HG03103 (cell line): ENCODE measurements at regions not wholly inside any gene's neighbourhood (a gene's known extent, or its start where the extent isn't known, plus 50 kb on each side); places are given as distances from the start of the nearest gene placed in this dataset.
A peak's percentile ranks its signal among the peaks of the same experiment; 100 is the strongest.
"Not testable (repeated sequence)": the region's sequence is repeated elsewhere in the genome, so short reads cannot be mapped to it uniquely, and the experiment has no call there.

Source experiments
- ATAC-seq: cut with Tn5 transposase; IDR thresholded peaks from one replicate; pipeline ENCODE4 v1.9.1; 2021; ENCODE audit warnings: low read depth; ENCODE audit not compliant: unreplicated experiment

DNA sequence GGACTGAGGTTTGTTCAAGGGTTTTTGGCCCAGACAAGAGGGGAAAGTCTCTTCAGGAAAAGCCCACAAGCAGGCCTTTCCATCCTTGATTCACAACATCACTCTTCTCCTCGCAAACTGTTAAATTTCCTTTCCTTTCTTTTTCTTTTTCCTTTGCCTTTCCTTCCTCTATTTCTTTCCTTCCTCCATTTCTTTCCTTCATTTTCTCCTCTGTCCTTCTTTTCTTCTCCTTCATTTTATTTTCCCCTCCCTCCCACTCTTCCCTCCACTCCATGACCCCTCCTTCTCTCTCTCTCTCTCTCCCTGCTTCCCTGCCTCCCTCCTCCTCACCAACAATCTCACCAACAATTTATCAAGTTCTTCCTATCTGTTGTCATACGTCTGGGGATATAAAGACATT lies 89.1 kb downstream of the FAM72B start:
- ATAC-seq, result not testable (repeated sequence)

DNA sequence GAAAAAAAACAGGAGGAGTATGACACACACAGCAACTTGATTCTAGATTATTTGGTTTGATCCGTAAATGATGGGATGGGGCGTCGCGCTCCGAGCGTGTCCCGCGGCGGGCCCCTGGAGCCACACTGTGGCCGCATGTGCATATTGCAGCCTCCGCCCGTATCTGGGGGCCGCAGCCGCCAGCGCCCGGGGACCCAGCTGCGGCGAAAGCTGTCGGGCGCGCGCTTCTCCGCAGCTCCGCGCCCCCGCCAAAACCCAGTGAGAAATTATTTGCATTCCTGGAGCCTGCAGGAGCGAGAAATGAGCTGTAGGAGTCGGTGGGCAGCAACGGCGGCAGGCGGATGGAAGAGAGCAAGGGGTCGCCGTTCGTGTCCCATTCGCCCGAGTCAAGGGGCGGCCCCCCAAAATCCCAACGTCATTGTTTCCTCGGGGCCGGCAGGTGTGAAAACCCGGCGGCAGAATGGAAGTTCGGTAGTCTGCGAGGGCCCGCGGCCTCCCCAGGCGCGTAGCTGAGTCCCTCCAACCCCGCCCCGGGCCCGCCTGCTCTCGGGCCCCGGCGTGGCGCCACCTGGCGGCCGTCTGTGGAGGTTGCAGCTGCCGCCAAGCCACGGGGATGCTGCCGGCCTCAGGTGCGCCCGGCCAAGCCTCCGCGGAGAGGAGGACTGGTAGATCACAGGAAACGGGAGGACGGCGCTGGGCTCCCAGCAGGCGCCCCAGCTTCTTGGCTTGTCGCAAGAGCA lies 86.8 kb downstream of the FAM72B start:
- peak; percentile 92 for ATAC-seq

DNA sequence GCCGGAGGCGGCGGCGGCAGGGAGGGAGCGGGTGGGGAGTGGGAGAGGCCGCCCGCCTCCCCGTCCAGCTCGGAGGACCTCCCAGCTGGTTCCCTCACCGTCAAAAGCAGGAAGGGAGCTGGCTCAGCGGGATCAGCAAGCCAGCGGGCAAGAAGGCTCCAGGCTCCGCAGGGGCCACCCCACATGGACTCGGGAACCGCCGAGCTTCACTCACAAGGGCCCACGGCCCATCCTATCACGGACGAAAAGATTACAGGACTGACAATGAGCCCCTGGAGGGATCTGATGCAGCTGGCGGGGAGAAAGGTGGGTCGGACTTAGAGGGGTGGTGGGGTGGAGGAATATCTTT lies 86.3 kb downstream of the FAM72B start:
- peak; percentile 1 for ATAC-seq

DNA sequence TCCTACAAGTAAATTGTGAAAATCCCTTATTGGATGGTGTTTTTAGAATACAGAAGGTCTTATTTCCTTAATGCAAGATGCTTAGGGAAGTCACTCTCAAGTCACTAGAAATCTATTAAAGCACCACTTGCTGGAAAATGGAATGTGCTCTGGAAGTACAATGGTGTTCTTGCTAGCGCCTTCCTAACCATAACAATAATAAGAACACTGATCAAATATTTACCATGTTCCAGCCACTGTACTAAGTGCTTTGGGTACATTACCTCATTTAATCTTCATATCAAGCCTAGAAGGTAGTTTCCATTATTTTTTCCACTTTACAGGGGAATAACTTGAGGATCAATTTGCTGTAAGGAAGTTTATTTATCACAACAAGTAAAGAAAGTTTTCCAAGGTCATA lies 75.1 kb downstream of the FAM72B start:
- not testable (repeated sequence) for ATAC-seq

DNA sequence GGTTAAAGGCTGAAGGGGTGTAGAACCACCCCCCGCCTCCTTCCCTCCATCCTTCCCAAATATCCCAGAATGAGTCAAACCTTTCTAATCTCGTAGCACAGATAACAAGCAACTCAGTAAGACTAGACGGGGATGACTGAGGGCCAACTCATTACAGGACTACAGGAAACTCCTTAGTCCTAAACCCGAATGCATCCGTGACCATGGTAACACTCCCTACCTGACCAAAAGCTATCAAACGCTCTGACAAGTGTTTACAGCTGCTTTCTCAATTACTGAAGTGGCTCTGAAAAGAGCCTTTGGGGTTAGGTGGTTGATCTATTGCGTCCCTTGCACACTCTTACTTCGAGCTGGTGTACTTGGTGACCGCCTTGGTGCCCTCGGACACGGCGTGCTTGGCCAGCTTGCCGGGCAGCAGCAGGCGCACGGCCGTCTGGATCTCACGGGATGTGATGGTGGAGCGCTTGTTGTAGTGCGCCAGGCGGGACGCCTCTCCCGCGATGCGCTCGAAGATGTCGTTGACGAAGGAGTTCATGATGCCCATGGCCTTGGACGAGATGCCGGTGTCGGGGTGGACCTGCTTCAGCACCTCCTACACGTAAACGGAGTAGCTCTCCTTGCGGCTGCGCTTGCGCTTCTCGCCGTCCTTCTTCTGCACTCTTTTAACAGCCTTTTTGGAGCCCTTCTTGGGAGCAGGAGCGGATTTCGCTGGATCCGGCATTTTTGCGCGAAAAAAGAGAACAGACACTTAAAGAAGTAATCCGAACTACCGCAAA lies 67.4 kb downstream of the FAM72B start:
- ATAC-seq, result not testable (repeated sequence)

DNA sequence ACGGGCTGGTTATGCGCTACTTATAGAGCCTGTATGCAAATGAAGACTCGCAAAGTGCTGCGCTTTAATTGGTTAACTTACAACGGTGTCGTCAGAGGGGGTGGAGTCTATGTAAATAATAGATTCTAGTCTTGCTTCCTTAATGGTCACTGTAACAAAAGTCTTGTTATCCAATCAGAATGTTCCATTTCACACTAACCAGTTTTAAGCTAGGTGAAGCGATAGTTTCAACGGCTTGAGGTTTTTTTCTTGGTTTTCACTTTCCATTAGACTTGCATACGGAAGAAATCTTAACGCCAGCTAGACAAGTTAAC lies 66.9 kb downstream of the FAM72B start:
- not testable (repeated sequence) for ATAC-seq

DNA sequence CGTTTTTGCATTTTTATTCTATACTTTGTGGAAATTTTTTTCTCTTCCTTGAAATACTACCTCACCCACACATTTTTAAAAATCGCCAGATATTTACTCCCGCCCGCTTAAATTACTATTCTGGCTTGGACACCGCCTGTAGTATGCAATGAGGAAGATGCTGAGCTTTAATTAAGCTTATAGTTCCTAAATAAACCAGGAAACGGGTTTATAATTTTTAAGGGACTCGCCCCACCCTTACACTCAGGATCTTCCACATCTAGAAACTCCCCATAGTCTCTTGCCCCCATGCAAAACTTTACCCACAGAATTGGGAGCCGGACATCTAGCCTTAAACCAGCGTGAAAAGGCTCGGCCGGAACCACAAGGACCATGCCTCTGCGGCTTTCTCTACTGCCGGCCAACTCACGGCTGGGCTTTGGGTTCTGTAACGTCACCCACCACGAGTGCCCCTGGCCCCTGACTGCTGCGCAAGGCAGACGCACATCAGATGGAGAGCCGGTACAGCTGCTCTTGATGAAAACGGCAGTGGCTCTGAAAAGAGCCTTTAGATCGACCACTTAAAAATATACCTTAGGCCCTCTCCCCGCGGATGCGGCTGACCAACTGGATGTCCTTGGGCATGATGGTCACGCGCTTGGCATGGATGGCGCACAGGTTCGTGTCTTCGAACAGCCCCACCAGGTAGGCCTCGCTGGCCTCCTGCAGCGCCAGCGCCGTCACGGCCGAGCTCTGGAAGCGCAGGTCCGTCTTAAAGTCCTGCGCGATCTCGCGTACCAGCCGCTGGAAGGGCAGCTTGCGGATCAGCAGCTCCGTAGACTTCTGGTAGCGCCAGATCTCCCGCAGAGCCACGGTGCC lies 66.3 kb downstream of the FAM72B start:
- ATAC-seq, result not testable (repeated sequence)
